AML-193 (cell line): ENCODE measurements at regions not wholly inside any gene's neighbourhood (a gene's known extent, or its start where the extent isn't known, plus 50 kb on each side); places are given as distances from the start of the nearest gene placed in this dataset.

Source experiments
- DNase-seq, 2 experiments: peaks; one replicate each; lab custom pipeline; 2025; lab: John Stamatoyannopoulos, UW

DNA sequence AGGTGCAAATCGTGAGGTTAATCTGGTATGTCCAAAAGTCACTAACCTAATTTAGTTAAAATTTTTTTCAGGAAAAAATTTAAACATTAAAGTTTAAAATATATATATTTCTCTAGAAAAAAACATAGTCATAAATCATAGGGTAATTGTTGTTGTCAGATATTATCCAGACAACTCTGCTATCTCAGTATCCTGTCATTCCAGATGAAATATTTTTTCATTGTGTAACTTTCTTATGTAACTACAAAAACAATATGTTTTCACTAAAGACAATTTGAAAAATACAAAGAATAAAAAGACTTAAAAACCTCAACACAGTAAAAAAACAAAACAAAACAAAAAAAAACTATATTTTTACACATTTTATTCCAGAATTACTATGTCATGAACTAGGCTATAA lies 57.6 kb downstream of the TENT5A start:
- DNase-seq: no peak

DNA sequence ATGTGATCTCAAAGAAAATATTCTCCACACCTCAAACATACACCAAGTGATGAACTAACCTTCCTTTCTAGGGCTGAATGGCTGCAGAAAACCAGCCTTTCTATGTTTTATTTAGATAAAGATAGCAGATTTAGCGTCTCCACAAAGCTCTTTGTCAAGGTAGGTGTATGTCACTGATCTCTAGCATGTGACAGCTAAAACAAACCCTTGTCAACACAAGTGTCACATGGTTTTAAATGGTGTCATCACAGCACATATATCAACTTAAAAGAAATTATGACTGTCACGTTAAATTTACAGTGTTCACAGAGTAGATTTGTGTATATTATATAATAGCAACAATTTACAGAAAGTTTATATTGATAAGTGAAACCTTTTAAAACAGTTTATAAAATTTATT lies 58.3 kb downstream of the TENT5A start:
- no peak for DNase-seq

DNA sequence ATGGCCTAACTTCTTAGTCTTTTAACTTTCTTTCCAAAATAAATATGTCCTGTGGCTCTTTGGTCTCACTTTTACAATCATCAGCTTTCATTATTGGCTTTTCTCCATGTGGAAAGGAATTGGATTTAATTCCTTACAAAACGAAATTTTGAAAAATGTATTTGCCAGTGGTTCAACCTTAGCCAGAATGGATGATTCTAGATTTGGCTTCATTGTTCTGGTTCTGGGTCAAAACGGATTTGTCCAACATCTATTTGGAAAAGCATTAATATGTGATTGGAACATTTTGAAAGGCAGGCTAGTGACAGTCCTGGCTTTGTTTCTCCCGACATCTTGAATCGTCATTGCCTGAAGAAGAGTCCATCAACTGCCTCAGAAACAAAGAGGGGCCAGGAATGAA lies 59.2 kb downstream of the TENT5A start:
- DNase-seq: no peak

DNA sequence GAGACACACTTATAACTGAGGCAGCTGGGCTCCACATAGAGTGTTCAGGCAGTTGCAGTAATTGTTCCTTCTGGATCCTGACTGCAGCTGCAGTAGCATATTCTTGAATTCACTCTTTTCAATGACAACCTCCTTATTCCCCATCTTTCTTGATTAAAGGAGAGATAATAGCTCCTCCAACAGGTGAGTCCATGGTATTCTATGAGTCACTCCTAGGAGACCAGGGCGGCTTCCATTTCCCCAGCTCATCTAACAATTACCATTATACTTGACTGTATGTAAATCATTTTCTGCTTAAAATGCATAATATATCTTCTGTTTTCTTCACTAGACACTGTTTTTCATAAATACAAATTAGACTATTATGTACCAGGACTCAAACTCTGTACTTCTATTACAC lies 62.4 kb downstream of the TENT5A start:
- no peak for DNase-seq

DNA sequence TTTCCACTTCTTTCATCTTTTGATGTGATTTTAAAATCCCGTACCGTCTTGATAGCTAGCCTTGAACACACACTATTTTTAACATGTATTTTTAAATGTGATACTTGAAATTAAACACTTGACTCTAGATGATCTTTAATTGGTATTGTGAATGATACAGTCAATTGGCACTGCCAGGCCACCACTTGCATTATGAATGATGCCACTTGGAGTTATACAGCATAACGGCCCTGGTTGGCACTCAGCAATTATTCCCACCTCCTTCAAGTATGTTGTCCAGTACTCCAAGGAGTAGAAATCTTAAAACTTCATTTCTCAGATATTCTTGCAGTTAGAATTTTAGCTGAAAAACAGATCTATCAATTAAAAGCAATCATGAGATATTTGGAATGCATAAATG lies 62.9 kb downstream of the TENT5A start:
- no peak for DNase-seq

DNA sequence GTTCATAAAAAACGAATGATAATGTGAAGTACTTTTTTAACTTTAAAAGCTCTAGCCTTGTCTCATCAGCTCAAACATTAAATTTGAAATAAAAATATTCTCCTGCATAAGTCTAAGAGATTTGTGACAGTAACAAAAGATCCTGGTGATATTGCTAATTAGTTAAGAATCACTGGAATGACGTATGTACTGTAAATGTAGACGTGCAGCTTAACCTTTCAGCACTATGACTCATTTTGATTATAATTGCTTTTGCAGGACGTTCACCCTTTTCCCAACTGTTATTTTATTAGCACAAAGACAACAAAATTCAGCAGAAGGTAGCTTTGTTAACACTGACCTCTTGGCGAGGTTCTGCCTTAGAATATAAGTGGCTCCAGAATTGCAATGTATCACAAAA lies 68.6 kb downstream of the TENT5A start:
- DNase-seq: no peak

DNA sequence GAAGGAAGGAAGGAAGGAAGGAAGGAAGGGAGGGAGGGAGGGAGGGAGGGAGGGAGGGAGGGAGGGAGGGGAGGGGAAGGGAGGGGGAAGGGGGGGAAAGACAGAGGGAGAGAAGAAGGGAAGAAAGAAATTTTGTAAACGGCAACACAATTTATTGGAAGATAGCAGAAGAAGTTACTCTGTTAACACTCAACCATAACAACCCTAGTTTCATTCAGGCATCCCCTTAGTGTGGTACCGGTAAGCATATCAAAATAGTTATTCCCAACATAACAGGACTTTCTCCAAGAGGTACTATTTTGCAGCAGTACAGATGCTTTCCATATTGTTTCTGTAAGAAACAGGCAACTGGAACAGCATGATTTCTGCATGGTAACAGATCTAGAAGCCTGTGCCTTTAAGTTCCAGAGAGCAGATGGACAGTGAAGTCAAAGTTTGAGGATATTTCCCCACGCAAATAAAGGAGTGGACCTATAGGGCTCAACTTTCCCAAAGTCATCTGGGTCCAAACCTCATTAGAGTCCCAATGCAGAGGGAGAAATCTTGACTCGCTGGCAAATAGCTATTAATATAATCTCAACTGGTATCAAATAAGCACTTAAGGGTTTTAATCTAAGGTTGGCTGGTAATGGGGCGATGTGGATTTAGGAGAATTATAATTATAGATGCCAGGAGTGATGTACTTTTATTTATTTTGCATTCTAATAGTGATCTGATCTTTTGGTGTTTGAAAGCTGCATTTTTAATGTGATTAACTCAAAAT lies 69.4 kb downstream of the TENT5A start:
- DNase-seq: no peak

DNA sequence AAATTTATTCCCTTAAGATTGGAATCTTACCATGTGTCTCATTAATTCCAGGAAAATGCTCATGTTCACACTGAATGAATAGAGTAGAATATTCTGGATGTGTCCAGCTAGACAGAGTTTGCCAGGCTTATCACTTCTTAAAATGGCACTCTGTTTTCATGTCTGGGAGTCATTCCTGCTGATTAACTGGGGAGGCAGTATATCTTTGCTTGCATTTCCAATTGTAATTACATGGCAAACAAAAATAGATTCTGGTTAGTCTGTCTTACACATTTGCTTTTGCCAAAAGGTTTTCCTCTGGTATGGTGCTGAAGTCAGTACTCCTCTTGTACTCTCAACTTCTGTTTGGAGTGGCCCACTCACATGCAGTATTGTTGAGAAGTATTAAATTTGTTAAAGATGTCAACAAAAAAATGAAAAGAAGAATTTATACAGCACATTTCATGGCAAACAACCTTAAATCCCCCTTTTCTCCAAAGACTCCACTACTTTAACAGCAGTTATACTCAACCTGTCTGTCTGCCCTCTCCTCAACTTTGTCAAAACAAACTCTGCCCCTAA lies 70.2 kb downstream of the TENT5A start:
- DNase-seq: no peak

DNA sequence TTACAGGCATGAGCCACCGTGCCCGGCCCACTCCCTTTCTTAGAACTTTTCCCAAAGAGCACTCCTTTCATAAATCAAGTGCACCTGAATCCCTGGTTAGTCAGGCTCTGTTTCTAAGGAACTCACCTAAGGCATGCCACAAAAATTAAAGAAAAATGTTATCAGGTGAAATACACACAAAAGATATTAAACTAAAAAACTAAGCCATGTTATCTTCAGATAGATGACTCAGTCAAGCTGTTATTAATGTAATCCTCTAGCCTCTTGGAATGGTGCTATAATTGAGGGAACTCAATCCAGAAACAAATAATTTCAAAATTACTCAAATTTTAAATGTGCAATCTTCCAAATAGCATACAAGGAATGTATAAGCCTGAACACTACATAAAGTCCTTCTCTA lies 83.0 kb downstream of the TENT5A start:
- DNase-seq: no peak

DNA sequence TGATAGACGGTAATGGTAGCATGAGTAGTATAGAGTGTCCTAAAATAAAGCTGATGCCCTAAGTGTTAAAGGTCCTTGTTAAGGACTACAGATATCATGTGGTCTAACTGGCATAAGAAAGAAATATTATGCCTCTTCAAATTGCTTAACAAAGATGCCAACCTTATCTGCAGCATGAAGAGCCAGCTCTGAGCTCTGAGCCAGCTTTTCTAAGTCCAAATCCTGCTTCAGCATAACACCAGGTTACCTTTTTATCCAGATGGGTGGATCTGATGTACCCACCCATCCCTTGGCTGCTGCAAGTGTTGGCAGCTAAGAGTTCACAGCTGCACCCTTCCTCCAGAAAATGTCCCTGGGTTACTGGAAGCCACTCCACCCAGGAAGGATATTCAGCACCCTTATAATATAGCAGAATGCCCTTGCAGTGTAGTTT lies 83.8 kb downstream of the TENT5A start:
- DNase-seq: no peak

DNA sequence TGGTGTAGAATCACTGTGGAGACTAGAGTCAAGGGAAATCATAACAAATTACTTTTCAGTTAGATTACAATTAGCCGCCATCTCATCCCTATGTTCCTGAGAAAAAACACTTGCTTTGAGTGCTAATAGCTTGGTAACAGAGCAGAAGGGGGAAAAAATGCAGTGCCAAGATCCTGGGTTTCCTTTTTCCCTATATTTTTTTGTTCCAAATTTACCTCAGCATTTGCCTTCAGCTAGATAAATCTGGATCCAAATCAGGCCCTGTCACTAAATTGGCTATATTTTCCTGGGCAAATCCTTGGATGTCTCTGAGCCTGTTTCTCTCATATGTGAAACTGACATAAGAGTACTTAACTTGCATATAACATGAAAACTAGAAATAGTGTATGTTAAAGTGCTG lies 86.0 kb downstream of the TENT5A start:
- DNase-seq: no peak

DNA sequence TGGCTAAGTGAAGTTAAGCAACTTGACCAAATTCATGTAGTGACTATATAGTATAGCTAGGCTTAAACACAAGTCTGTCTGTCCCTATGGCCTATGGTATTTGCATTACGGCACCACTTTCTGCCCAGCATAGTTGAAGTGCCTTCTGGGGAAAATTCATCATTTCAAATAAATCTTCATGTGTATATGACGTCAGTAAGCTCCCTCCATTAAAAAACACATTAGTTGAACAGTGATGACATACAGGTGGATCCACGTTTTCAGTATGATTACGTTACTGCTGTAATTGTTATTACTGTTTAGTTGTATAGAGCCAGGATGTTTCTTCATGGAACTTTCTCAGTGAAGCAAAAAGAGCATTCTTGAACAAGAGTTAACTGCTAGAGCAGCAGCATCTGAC lies 96.2 kb downstream of the TENT5A start:
- no peak for DNase-seq

DNA sequence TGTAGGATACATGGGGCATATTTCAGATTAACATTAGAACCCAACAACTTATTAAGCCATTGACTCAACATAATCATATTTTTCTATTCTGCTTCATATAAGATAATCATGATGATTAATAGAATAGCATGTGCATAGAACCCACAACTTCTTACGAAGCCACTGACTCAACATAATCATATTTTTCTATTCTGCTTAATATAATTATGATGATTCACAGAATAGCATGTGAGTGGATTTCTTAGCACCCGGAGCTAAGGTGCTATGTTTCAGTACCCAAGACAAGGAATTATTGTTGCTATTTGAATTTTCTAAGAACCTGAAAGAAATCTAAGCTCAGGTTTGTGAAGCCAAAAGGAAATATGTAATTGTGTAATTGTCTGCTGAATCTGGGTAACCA lies 96.8 kb downstream of the TENT5A start:
- no peak for DNase-seq

DNA sequence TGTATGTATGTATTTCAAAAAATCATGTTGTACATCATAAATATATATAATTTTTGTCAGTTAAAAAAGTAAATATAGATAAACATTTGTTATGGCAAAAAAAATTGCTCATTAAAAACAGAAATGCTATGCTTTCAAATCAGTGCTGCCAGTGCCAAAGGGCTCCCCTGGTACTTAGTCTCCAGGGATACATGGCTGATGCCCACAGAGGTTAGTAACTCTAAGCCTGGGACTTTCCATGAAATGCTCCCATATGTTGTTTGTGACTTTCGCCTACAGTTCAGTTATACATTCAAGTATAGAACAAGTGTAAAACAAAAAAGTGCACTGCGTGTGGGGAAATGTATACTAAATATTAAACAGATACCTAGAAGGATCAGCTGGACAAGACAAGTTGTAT lies 104.0 kb downstream of the TENT5A start:
- DNase-seq: no peak

DNA sequence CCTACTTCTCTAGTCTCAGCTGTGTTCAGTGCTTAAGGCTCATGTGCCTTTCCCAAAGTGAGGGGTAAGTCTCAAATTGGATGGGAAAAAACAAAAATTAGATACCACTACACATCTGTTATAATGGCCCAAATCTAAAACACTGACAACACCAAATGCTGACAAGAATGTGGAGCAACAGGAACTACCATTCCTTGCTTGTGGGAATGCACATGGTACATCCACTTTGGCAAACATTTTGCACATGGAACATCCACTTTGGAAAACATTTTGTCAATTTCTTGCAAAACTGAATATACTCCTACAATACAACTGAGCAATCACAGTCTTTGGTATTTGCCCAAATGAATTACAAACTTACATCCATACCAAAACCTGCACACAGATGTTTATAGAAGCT lies 109.3 kb downstream of the TENT5A start:
- DNase-seq: no peak

DNA sequence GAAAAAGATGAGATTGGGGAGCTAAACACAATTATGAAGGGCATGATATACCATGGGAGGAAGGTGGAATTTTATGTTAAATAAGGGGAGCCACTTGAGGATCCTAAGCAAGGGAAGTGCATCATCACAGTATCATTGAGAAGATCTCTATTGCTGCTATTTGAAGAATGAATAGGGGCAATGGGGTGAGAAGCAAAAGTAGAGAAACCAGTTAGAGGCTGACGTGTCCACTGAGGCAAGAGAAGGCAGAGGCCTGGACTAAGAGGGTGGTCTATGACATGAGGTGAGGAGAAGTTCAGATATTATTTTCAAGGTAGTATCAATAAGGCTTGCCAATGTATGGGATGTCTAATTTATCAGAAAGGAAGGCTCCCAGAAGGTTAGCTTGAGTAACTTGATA lies 111.6 kb downstream of the TENT5A start:
- no peak for DNase-seq

DNA sequence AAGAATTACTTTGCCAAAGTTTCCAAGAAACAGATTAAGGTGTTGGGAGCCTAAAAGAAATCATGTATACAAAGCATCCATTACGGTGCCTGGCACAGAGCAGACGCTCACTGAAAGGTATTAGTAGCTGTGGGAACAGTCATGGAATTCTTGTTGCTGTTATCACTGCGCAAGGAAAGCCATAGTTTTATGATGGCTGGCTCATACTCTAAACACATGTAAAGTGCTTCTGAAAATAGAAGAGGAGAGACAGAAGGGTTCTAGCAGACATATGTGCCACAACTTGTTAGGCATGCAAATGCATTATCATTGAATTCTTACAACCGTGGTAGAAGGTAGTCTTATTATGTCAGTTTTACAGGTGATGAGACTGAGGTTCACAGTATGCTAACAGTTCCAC lies 112.4 kb downstream of the TENT5A start:
- no peak for DNase-seq

DNA sequence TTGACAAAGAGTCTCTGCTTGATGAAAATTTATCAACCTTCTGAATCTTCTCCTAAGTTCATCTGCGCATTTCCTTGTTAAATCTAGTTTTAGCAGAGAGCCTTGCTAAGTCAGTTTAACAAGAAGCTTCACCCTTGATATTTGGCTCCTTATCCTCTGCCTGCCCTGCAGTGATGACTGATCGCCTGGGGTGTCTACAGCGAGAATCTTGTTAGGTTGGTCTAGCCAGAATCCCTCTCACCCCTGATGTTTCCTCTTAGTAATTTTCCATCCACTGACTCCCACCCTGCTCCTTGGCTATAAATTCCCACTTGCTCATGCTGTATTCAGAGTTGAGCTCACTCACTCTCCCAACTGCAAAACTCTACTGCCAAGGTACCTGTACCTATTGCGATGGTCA lies 114.1 kb downstream of the TENT5A start:
- DNase-seq: no peak

DNA sequence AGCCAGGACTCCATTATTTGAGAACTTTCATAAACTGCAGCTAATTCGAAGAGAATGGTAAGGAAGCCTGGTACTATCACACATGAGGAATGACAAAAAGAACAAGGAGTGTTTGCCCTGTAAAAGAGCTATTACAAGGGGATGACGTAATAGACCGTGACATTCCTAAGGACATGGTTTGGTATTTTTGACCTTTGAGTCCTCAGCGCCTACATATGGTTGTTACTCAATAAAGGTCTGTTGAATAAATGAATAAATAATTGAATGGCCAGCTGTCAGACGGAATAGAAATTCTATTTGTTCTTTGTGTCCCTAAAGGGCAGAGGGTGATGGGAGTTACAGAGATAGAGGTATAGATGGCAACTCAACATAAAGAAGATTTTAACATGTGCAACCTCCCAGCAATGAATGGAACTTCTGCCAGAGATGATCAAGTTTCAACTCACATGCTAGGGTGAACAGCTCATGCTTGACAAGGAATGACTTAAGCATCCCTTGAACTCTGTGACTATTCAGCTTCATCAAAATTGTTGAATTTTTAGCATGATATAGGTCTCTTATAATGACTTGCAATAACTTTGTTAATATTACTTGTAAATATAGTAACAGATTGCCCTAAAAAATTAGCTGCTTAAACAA lies 115.4 kb downstream of the TENT5A start:
- DNase-seq: no peak

DNA sequence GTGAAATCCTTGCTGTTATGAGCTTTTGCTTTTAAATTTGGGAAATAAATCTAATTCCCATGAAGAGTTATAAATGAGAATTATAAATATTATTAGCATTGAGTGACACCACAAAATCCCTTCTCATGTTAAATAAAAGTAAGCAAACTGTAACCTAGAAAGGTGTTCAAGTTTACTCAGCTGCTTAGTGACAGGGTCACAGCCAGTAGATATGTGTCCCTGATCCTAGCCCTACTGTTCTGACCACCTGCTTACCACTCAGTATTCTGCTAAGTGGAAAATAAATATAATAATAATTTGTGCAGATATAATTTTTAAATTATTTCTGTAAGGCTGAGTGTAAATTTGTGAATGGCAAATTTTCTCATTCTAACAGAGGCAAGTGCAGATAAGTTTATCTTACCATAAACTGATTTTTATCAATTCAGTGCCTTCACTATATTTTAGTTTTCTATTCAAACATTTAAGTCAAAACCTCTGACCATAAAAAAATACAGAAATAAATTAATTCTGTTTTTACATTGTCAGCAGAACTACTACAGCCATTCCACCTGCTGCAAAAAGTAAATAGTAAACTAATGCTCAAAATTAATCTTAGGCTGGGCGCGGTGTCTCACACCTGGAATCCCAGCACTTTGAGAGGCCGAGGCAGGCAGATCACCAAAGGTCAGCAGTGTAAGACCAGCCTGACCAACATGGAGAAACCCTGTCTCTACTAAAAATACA lies 118.2 kb downstream of the TENT5A start:
- no peak for DNase-seq

DNA sequence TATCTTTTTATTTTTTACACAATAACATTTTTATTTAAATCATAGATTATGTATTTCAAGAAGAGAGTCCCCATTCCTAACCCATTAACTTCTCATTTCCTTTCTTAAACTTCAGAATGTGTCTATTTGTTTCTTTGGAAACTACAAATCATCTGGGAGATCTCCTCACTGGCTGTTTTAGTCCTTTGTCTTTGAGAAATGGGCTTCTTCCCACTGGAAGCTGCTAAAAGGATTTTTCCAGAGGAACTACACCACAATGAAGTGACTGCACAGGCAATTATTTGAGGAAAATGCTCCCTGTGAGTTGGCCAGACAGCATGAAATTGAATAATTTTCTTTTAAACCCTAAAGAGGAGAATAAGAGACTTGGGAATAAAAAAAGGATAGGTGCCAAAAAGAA lies 119.1 kb downstream of the TENT5A start:
- DNase-seq: no peak

DNA sequence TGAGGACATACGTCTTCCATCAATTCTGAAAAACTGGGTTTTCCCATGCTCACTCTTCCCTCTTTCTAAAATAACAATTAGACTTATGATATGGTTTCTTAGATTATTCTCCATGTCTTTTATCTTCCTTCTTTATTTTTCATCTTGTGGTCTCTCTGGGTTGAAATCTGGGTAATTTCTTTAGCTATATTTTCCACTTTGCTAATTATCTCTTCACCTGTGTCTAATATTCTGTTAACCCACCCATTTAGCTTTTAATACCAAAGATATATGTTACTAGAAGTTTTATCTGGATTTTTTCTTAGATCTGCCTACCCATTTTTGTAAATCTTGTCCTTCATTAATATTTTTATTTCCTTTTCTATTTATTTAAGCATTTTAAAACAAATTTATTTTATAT lies 121.8 kb downstream of the TENT5A start:
- DNase-seq: no peak

DNA sequence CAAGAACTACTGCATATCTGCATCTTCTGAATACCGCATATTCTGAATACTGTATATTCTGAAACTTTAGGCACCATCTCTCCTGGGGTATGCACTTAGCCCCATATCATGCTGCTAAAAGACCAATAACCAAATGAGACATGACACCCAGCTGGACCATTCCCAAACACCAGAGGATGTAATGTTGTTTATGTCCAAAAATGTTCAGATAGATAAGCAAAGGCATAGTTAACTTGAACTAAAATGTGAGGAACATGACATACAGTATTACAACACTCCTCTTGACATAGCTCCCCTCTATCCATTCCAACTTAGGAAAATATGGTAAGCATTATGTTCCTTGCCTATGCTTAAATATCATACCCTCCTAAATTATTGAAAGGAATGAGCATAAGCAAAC lies 127.3 kb downstream of the TENT5A start:
- DNase-seq: no peak
